ENCODE measurements at regions not wholly inside any gene's neighbourhood (a gene's known extent, or its start where the extent isn't known, plus 50 kb on each side); places are given as distances from the start of the nearest gene placed in this dataset.

DNA sequence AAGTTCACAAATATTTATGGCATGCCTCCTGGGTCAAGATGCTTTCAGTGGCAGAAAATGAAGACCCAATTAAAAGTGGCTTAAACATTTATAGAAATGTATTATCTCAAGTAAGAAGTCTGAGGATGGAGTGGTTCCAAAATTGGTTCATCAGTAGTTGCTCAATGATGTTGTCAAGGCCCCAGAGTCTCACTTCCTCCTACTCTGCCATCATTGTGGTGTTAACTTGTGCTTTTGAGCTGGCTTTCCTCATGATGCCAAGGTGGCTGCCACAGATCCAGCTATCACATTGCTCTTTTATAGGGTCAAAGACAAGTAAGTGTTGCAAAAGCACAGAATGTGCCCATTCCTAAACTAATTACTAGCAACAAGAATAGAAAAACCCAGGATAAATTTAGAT, 404.6 kb upstream of the NRP1 start:
- TF ChIP-seq, protein P1, sequence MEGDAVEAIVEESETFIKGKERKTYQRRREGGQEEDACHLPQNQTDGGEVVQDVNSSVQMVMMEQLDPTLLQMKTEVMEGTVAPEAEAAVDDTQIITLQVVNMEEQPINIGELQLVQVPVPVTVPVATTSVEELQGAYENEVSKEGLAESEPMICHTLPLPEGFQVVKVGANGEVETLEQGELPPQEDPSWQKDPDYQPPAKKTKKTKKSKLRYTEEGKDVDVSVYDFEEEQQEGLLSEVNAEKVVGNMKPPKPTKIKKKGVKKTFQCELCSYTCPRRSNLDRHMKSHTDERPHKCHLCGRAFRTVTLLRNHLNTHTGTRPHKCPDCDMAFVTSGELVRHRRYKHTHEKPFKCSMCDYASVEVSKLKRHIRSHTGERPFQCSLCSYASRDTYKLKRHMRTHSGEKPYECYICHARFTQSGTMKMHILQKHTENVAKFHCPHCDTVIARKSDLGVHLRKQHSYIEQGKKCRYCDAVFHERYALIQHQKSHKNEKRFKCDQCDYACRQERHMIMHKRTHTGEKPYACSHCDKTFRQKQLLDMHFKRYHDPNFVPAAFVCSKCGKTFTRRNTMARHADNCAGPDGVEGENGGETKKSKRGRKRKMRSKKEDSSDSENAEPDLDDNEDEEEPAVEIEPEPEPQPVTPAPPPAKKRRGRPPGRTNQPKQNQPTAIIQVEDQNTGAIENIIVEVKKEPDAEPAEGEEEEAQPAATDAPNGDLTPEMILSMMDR (IDR thresholded peaks at IDR 0.05): no peak
- no peak for TF ChIP-seq POLR2A (IDR thresholded peaks at IDR 0.05)
